HEK293T (cell line): ENCODE measurements at regions not wholly inside any gene's neighbourhood (a gene's known extent, or its start where the extent isn't known, plus 50 kb on each side); places are given as distances from the start of the nearest gene placed in this dataset.
A peak's percentile ranks its signal among the peaks of the same experiment; 100 is the strongest.

Experiments used
- CTCF ChIA-PET: fragments of 350-600 bp; formaldehyde crosslinking; extraction: SDS; loops from one replicate; lab custom pipeline; 2021; ENCODE audit warnings: antibody characterized with exemption, inconsistent platforms; lab: Yijun Ruan, JAX
- POLR2A ChIA-PET: fragments of 350-600 bp; formaldehyde crosslinking; extraction: SDS; loops from one replicate; lab custom pipeline; 2020; ENCODE audit warnings: antibody characterized with exemption, inconsistent platforms; lab: Yijun Ruan, JAX
- DNase-seq: peaks from one replicate; pipeline ENCODE4 v3.0.0; 2012; ENCODE audit warnings: mixed read lengths; ENCODE audit errors: extremely low spot score
- ARNT ChIP-seq: fragments of 450-650 bp; IDR thresholded peaks from 2 replicates; pipeline ENCODE4 v1.6.1; 2017; ENCODE audit warnings: mild to moderate bottlenecking
- BHLHE40 ChIP-seq: fragments of 450-650 bp; IDR thresholded peaks from 2 replicates; pipeline ENCODE4 v1.6.1; 2016; ENCODE audit warnings: mild to moderate bottlenecking, moderate library complexity, borderline replicate concordance
- CTBP1 ChIP-seq: fragments of 450-650 bp; IDR thresholded peaks from 2 replicates; pipeline ENCODE4 v1.6.1; 2016; ENCODE audit warnings: borderline replicate concordance
- ELF4 ChIP-seq: fragments of 450-650 bp; IDR thresholded peaks from 2 replicates; pipeline ENCODE4 v1.6.1; 2017; ENCODE audit warnings: antibody characterized with exemption
- FOXA1 ChIP-seq: fragments of 450-650 bp; IDR thresholded peaks from 2 replicates; pipeline ENCODE4 v1.6.1; 2016; ENCODE audit warnings: mild to moderate bottlenecking
- FOXK2 ChIP-seq: fragments of 450-650 bp; IDR thresholded peaks from 2 replicates; pipeline ENCODE4 v1.6.1; 2016; ENCODE audit warnings: mild to moderate bottlenecking
- FOXM1 ChIP-seq: fragments of 450-650 bp; IDR thresholded peaks from 2 replicates; pipeline ENCODE4 v1.6.1; 2017; ENCODE audit warnings: mild to moderate bottlenecking, borderline replicate concordance
- HDGF ChIP-seq: fragments of 450-650 bp; IDR thresholded peaks from 2 replicates; pipeline ENCODE4 v1.6.1; 2017; ENCODE audit warnings: antibody characterized with exemption, borderline replicate concordance
- L3MBTL2 ChIP-seq: fragments of 450-650 bp; conservative IDR thresholded peaks from 2 replicates; pipeline ENCODE4 v1.6.1; 2016; ENCODE audit warnings: mild to moderate bottlenecking
- LEF1 ChIP-seq: fragments of 450-650 bp; IDR thresholded peaks from 2 replicates; pipeline ENCODE4 v1.6.1; 2017; ENCODE audit warnings: mild to moderate bottlenecking, borderline replicate concordance
- NFRKB ChIP-seq: fragments of 450-650 bp; IDR thresholded peaks from 2 replicates; pipeline ENCODE4 v1.6.1; 2016; ENCODE audit warnings: mild to moderate bottlenecking, moderate library complexity
- SP1 ChIP-seq: fragments of 450-650 bp; IDR thresholded peaks from 2 replicates; pipeline ENCODE4 v1.6.1; 2017
- SUZ12 ChIP-seq: fragments of 450-650 bp; IDR thresholded peaks from 2 replicates; pipeline ENCODE4 v1.6.1; 2016; ENCODE audit warnings: mild to moderate bottlenecking
- TARDBP ChIP-seq: fragments of 450-650 bp; IDR thresholded peaks from 2 replicates; pipeline ENCODE4 v1.6.1; 2016
- ZNF384 ChIP-seq: fragments of 450-650 bp; IDR thresholded peaks from 2 replicates; pipeline ENCODE4 v1.6.1; 2016
- TF ChIP-seq, protein P1 (sequence below): fragments of 450-650 bp; IDR thresholded peaks from 2 replicates; pipeline ENCODE4 v1.6.1; 2016

DNA sequence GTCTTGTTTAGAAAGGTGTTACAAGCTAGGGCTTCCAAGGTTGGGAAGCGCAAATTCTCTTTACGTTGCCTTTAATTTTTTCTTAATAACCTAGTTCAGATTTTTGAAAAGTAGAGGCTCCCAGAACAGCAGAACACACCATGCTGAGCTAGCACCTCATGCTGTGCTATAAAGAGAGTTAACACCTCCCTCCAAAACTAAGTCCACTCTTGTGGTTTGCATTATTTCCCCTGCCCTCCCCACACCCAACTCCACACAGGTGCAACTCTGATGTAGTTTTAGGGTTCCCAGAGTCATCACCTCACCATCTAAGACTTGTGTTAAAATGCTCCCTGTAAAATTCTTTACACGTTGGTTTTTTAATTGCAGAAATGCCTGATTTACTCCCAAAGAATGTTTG, 459.4 kb upstream of the JARID2 start:
- DNase-seq: no peak
- ChIA-PET CTCF (no interaction called here), POLR2A (no interaction called here)
- TF ChIP-seq TARDBP (no peak), BHLHE40 (no peak), NFRKB (no peak), FOXM1 (no peak), SUZ12 (no peak), ARNT (no peak), L3MBTL2 (no peak), CTBP1 (no peak), FOXK2 (no peak), LEF1 (no peak), SP1 (no peak), ZNF384 (no peak), ELF4 (no peak), FOXA1 (no peak), HDGF (no peak)
- TF ChIP-seq, protein P1, sequence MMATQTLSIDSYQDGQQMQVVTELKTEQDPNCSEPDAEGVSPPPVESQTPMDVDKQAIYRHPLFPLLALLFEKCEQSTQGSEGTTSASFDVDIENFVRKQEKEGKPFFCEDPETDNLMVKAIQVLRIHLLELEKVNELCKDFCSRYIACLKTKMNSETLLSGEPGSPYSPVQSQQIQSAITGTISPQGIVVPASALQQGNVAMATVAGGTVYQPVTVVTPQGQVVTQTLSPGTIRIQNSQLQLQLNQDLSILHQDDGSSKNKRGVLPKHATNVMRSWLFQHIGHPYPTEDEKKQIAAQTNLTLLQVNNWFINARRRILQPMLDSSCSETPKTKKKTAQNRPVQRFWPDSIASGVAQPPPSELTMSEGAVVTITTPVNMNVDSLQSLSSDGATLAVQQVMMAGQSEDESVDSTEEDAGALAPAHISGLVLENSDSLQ: no peak

- ChIA-PET CTCF (interaction anchor here (0.9 kb wide), 1 partner anchor 98 kb away, joined by 3 read pairs; no protein-coding TSS in a partner anchor), POLR2A (no interaction called here)
- TF ChIP-seq L3MBTL2: no peak
- TF ChIP-seq ELF4: no peak
- TF ChIP-seq SUZ12: no peak
- no peak for TF ChIP-seq ARNT
- no peak for TF ChIP-seq FOXM1
- no peak for TF ChIP-seq ZNF384
- TF ChIP-seq FOXK2: no peak
- no peak for TF ChIP-seq BHLHE40
- TF ChIP-seq NFRKB: no peak
- no peak for TF ChIP-seq SP1
- no peak for TF ChIP-seq HDGF
- TF ChIP-seq FOXA1: no peak
- no peak for TF ChIP-seq CTBP1
- TF ChIP-seq, protein P1: no peak
- no peak for TF ChIP-seq TARDBP
- no peak for TF ChIP-seq LEF1
- no peak for DNase-seq
Measured at GRCh38 chr6:14787250-14787649, 458.6 kb upstream of the JARID2 start.

DNA sequence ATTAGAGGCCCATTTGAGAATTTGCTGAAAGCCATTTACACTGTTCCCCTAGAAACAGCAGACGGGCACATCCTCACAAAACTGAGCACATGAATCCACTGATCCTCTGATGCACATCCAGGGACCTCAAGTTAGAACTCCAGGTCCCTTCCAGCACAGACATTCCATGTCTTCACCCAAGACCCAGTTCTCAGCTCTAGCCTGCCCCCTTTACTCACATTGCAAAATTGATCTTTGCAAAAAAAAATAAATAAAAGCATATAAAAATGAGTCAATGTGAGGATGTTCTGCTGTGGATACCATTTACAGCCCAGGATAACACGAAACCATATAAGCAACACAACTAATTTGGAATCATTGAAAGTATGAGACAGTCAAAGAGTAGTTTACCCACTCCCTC, 458.2 kb upstream of the JARID2 start:
- ChIA-PET CTCF (interaction anchor here (0.9 kb wide), 1 partner anchor 98 kb away, joined by 3 read pairs; no protein-coding TSS in a partner anchor), POLR2A (no interaction called here)
- DNase-seq: no peak
- no peak for TF ChIP-seq L3MBTL2
- TF ChIP-seq CTBP1: no peak
- no peak for TF ChIP-seq ARNT
- TF ChIP-seq SP1: no peak
- no peak for TF ChIP-seq FOXK2
- no peak for TF ChIP-seq LEF1
- TF ChIP-seq NFRKB: no peak
- no peak for TF ChIP-seq TARDBP
- no peak for TF ChIP-seq ZNF384
- TF ChIP-seq, protein P1: no peak
- no peak for TF ChIP-seq HDGF
- TF ChIP-seq ELF4: no peak
- TF ChIP-seq BHLHE40: no peak
- no peak for TF ChIP-seq FOXM1
- TF ChIP-seq FOXA1: no peak
- TF ChIP-seq SUZ12: no peak

DNA sequence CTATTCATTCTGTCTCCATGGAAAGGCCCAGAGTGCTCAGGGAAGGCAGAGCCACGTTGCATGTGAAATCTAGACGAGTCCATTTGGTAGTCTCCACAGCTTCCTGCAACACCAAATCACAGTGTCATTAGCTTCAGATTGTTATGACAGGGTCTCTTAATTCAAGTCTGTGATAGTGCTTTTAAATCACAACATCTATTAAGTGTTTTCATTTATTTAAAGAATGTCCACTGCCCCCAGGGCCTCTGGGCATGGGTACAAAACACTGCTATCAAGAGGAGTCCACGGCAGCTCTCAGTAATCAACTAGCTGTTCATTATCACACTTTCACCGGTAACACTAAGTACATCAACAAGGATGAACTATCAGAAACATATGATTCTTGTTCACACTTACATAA, 455.9 kb upstream of the JARID2 start:
- TF ChIP-seq ARNT (no peak), FOXK2 (no peak), SP1 (no peak), ELF4 (no peak), L3MBTL2 (no peak), CTBP1 (no peak), NFRKB (no peak), FOXA1 (no peak), TARDBP (no peak), LEF1 (no peak), HDGF (no peak), SUZ12 (no peak), BHLHE40 (no peak)
- ChIA-PET POLR2A (no interaction called here), CTCF (no interaction called here)
- no peak for DNase-seq

DNA sequence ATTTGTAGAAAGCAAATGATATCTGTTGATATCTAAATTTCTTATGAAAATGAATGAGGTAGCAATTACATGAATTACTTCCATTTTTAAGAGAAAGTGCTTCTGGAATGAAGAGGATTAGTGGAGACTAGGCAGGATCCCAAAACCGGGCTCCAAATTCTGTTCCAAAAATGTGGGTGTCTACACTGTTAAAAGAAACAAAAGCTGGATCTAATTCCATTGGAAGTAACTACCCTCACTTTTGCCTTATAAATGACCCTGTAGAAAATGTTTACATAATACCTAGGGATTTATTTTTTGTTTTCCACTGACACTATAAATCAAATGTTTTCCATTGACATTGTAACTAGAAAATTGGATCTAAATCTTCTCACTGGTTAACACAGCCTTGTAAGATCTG, 454.9 kb upstream of the JARID2 start:
- CTCF ChIA-PET: no interaction called here
- TF ChIP-seq, protein P1: peak; percentile 65; the same call in 1 of the 2 replicates
- TF ChIP-seq NFRKB (no peak), FOXA1 (no peak)
- POLR2A ChIA-PET: interaction anchor here (1.2 kb wide), 1 partner anchor 132 kb away, joined by 3 read pairs; no protein-coding TSS in a partner anchor
- no peak for DNase-seq
